GM19240 (cell line): ENCODE measurements at regions not wholly inside any gene's neighbourhood (a gene's known extent, or its start where the extent isn't known, plus 50 kb on each side); places are given as distances from the start of the nearest gene placed in this dataset.
"Not testable (repeated sequence)": the region's sequence is repeated elsewhere in the genome, so short reads cannot be mapped to it uniquely, and the experiment has no call there.

Experiments used
- DNase-seq: peaks from one replicate; pipeline ENCODE4 v3.0.0; 2011; ENCODE audit warnings: low spot score; ENCODE audit not compliant: insufficient read length

GRCh38 chr3:89034723-89035122, 72.7 kb upstream of the EPHA3 start:
- DNase-seq: not testable (repeated sequence)

- DNase-seq: no peak
These were observed 68.6 kb upstream of the EPHA3 start for GRCh38 chr3:89038869-89039268.

- DNase-seq: no peak
These were observed 65.1 kb upstream of the EPHA3 start for GRCh38 chr3:89042236-89042835.

- DNase-seq: no peak
These were observed 64.0 kb upstream of the EPHA3 start for GRCh38 chr3:89043406-89043932.

GRCh38 chr3:89046661-89047060, 60.8 kb upstream of the EPHA3 start:
- no peak for DNase-seq

- DNase-seq: no peak
These were observed 58.3 kb upstream of the EPHA3 start for GRCh38 chr3:89049119-89049518.

- no peak for DNase-seq
These were observed 55.0 kb upstream of the EPHA3 start for GRCh38 chr3:89052386-89052785.

- no peak for DNase-seq
These were observed 50.0 kb upstream of the EPHA3 start for GRCh38 chr3:89057398-89057797.
